ENCODE measurements at regions not wholly inside any gene's neighbourhood (a gene's known extent, or its start where the extent isn't known, plus 50 kb on each side); places are given as distances from the start of the nearest gene placed in this dataset.

GRCh38 chr17:73934696-73935095, 268.8 kb upstream of the RPL38 start:
- TF ChIP-seq, protein P1, sequence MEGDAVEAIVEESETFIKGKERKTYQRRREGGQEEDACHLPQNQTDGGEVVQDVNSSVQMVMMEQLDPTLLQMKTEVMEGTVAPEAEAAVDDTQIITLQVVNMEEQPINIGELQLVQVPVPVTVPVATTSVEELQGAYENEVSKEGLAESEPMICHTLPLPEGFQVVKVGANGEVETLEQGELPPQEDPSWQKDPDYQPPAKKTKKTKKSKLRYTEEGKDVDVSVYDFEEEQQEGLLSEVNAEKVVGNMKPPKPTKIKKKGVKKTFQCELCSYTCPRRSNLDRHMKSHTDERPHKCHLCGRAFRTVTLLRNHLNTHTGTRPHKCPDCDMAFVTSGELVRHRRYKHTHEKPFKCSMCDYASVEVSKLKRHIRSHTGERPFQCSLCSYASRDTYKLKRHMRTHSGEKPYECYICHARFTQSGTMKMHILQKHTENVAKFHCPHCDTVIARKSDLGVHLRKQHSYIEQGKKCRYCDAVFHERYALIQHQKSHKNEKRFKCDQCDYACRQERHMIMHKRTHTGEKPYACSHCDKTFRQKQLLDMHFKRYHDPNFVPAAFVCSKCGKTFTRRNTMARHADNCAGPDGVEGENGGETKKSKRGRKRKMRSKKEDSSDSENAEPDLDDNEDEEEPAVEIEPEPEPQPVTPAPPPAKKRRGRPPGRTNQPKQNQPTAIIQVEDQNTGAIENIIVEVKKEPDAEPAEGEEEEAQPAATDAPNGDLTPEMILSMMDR (IDR thresholded peaks at IDR 0.05; ENCODE audit: low read depth, low read length): no peak
- no peak for TF ChIP-seq POLR2A (IDR thresholded peaks at IDR 0.05; ENCODE audit: extremely low read depth, insufficient read length)
